Upper lobe of right lung (tissue), 1 donor: ENCODE measurements at regions not wholly inside any gene's neighbourhood (a gene's known extent, or its start where the extent isn't known, plus 50 kb on each side); places are given as distances from the start of the nearest gene placed in this dataset.

Source experiments
- ATAC-seq: fragments of 200-7000 bp; cut with Tn5 transposase; one replicate; pipeline ENCODE4 v1.9.1; 2020; ENCODE audit warnings: mild to moderate bottlenecking, moderate library complexity
- DNase-seq: peaks from one replicate; pipeline ENCODE4 v3.0.0-alpha.2; 2020
- H3K27ac ChIP-seq: fragments of 200-600 bp; one replicate; pipeline ENCODE4 v1.8.0; 2022
- H3K27me3 ChIP-seq: fragments of 200-600 bp; one replicate; pipeline ENCODE4 v1.8.0; 2022; ENCODE audit warnings: mild to moderate bottlenecking
- H3K36me3 ChIP-seq: fragments of 200-600 bp; one replicate; pipeline ENCODE4 v1.8.0; 2022
- H3K4me1 ChIP-seq: fragments of 200-600 bp; one replicate; pipeline ENCODE4 v1.8.0; 2022
- H3K4me3 ChIP-seq: fragments of 200-600 bp; one replicate; pipeline ENCODE4 v1.8.0; 2022; ENCODE audit warnings: mild to moderate bottlenecking
- H3K9me3 ChIP-seq: fragments of 200-600 bp; one replicate; pipeline ENCODE4 v1.8.0; 2022
- CTCF ChIP-seq: fragments of 200-600 bp; IDR thresholded peaks from one replicate; pipeline ENCODE4 v1.8.0; 2022; ENCODE audit warnings: antibody characterized with exemption
- intact Hi-C: fragments of 100-400 bp; cut with DNase I; formaldehyde crosslinking; loops from one replicate; pipeline ENCODE4 v1.11.0; 2022
- donor health status: DM: no; HTN: yes; CAD: no; lungs with severe emphysema.

- no peak for ATAC-seq
- no peak for DNase-seq
- H3K9me3 ChIP-seq = no peaks in the 10 kb centered on the region
- intact Hi-C loops = no loop called here
- H3K27me3 ChIP-seq = no peaks in the 10 kb centered on the region
- TF ChIP-seq CTCF = no peak
- no peak overlapping the region for H3K4me3 ChIP-seq
- no peak overlapping the region for H3K27ac ChIP-seq
- H3K36me3 ChIP-seq = no peaks in the 10 kb centered on the region
- no peaks in the 10 kb centered on the region for H3K4me1 ChIP-seq
Observed at GRCh38 chr13:63167699-63168337, 1752.2 kb upstream of the PCDH20 start.

- DNase-seq (no peak), ATAC-seq (no peak)
- no peaks in the 10 kb centered on the region for H3K9me3 ChIP-seq
- no peaks in the 10 kb centered on the region for H3K4me1 ChIP-seq
- intact Hi-C loops = no loop called here
- no peaks in the 10 kb centered on the region for H3K36me3 ChIP-seq
- no peak overlapping the region for H3K27ac ChIP-seq
- H3K27me3 ChIP-seq = no peaks in the 10 kb centered on the region
- H3K4me3 ChIP-seq = no peak overlapping the region
- TF ChIP-seq CTCF = no peak
Observed at GRCh38 chr13:63166345-63166744, 1750.7 kb upstream of the PCDH20 start.

- ATAC-seq = no peak
- Histone ChIP-seq H3K36me3 (no peaks in the 10 kb centered on the region), H3K27ac (no peak overlapping the region), H3K4me3 (no peak overlapping the region), H3K27me3 (no peaks in the 10 kb centered on the region), H3K4me1 (no peaks in the 10 kb centered on the region), H3K9me3 (no peaks in the 10 kb centered on the region)
- no peak for DNase-seq
- intact Hi-C loops = no loop called here
- no peak for TF ChIP-seq CTCF
Observed at GRCh38 chr13:63163903-63164302, 1748.3 kb upstream of the PCDH20 start.

- Histone ChIP-seq H3K27me3 (no peaks in the 10 kb centered on the region), H3K9me3 (no peaks in the 10 kb centered on the region), H3K36me3 (no peaks in the 10 kb centered on the region), H3K4me1 (no peaks in the 10 kb centered on the region), H3K27ac (no peak overlapping the region), H3K4me3 (no peak overlapping the region)
- intact Hi-C loops = no loop called here
- no peak for ATAC-seq
- no peak for DNase-seq
- TF ChIP-seq CTCF = no peak
Observed at GRCh38 chr13:63161219-63161618, 1745.6 kb upstream of the PCDH20 start.

- DNase-seq (no peak), ATAC-seq (no peak)
- intact Hi-C loops = no loop called here
- Histone ChIP-seq H3K9me3 (no peaks in the 10 kb centered on the region), H3K27ac (no peak overlapping the region), H3K4me3 (no peak overlapping the region), H3K36me3 (no peaks in the 10 kb centered on the region), H3K4me1 (no peaks in the 10 kb centered on the region), H3K27me3 (no peaks in the 10 kb centered on the region)
- TF ChIP-seq CTCF = no peak
Observed at GRCh38 chr13:63156816-63157215, 1741.2 kb upstream of the PCDH20 start.

GRCh38 chr13:63149375-63149774 lies 1733.7 kb upstream of the PCDH20 start:
- Histone ChIP-seq H3K4me3 (no peak overlapping the region), H3K27me3 (no peaks in the 10 kb centered on the region), H3K27ac (no peak overlapping the region), H3K4me1 (no peaks in the 10 kb centered on the region), H3K36me3 (no peaks in the 10 kb centered on the region), H3K9me3 (no peaks in the 10 kb centered on the region)
- intact Hi-C loops = no loop called here
- ATAC-seq (no peak), DNase-seq (no peak)
- TF ChIP-seq CTCF = no peak
